ENCODE measurements at regions not wholly inside any gene's neighbourhood (a gene's known extent, or its start where the extent isn't known, plus 50 kb on each side); places are given as distances from the start of the nearest gene placed in this dataset.

- TF ChIP-seq ZNF592 (IDR thresholded peaks at IDR 0.05) = no peak
- no peak for TF ChIP-seq USF2 (IDR thresholded peaks at IDR 0.05; ENCODE audit: borderline replicate concordance, low read depth, low read length)
Measured at GRCh38 chr2:239670463-239671120, 269.8 kb upstream of the HDAC4 start (continued).

- ChIA-PET CTCF (no interaction called here), SMC1A (ENCODE audit: uncharacterized antibody, unreplicated experiment) (no interaction called here), RAD21 (ENCODE audit: unreplicated experiment) (no interaction called here), POLR2A (no interaction called here)
- no peak overlapping the region for H3K4me2 ChIP-seq (ENCODE audit: control insufficient read depth, insufficient read depth)
- no peak overlapping the region for H2AFZ ChIP-seq (ENCODE audit: control insufficient read depth, low read depth, low read length)
- no peaks in the 10 kb centered on the region for H4K20me1 ChIP-seq (ENCODE audit: control insufficient read depth, insufficient read depth)
- BruUV-seq (replicated peaks) = no TSS peak
- H3K27ac ChIP-seq (ENCODE audit: control insufficient read depth, insufficient read depth) = no peak overlapping the region
- intact Hi-C loops (cut with micrococcal nuclease; ENCODE audit: unreplicated experiment) (no loop called here), in situ Hi-C loops (cut with MboI) (no loop called here)
- H3K36me3 ChIP-seq (ENCODE audit: control insufficient read depth in 2 of 2, insufficient read depth in 2 of 2, low read length in 1 of 2) = no peaks in the 10 kb centered on the region
- FAIRE-seq (no peak), DNase-seq (ENCODE audit: low read depth, low spot score) (no peak), ATAC-seq (no peak)
- 25% methylated on average over 17 of the region's 17 CpGs for WGBS (ENCODE audit: insufficient coverage, insufficient replicate concordance, low lambda C conversion rate, missing lambda C conversion rate)
- no peak overlapping the region for H3K4me3 ChIP-seq
- H3K9me3 ChIP-seq (replicated peaks; ENCODE audit: control insufficient read depth, insufficient read depth, low read length) = no peaks in the 10 kb centered on the region
- no peak overlapping the region for H3K9ac ChIP-seq (ENCODE audit: control insufficient read depth, insufficient read depth, low read length)
- no peaks in the 10 kb centered on the region for H3K4me1 ChIP-seq (ENCODE audit: control insufficient read depth, insufficient read depth, low read length)
- H3K27me3 ChIP-seq (replicated peaks in 1 of 2; ENCODE audit: control insufficient read depth in 2 of 2, insufficient read depth in 2 of 2, low read length in 1 of 2) = no peaks in the 10 kb centered on the region; a peak in 1 of 4 replicates
- H3K79me2 ChIP-seq (ENCODE audit: control insufficient read depth, insufficient read depth, low read length) = no peaks in the 10 kb centered on the region
- no peak for TF ChIP-seq RAD21 (IDR thresholded peaks at IDR 0.05; ENCODE audit: insufficient read depth, low read depth, low read length)
- no peak for TF ChIP-seq TCF3 (IDR thresholded peaks at IDR 0.05; ENCODE audit: borderline replicate concordance, insufficient read depth, low read depth, low read length)
- no peak for TF ChIP-seq SUZ12 (IDR thresholded peaks at IDR 0.05; ENCODE audit: unreplicated experiment)
- TF ChIP-seq IKZF2 (IDR thresholded peaks at IDR 0.05) = no peak
- TF ChIP-seq SUPT20H (IDR thresholded peaks at IDR 0.05; ENCODE audit: borderline replicate concordance, control insufficient read depth, low read depth, low read length) = no peak
- no peak for TF ChIP-seq GATAD2B (conservative IDR thresholded peaks at IDR 0.05; ENCODE audit: low read depth)
- TF ChIP-seq USF2 (IDR thresholded peaks at IDR 0.05; ENCODE audit: borderline replicate concordance, low read depth, low read length) = no peak
- TF ChIP-seq NR2F1 (conservative IDR thresholded peaks at IDR 0.05) = no peak
- no peak for TF ChIP-seq SPI1 (IDR thresholded peaks at IDR 0.05; ENCODE audit: borderline replicate concordance, insufficient read depth, low read depth, low read length)
- TF ChIP-seq SREBF2 (IDR thresholded peaks at IDR 0.05; ENCODE audit: low read length) = no peak
- TF ChIP-seq CBX3 (IDR thresholded peaks at IDR 0.05; ENCODE audit: borderline replicate concordance, low read depth) = no peak
- TF ChIP-seq STAT1 (conservative IDR thresholded peaks at IDR 0.05) = no peak
- TF ChIP-seq PAX8 (IDR thresholded peaks at IDR 0.05) = no peak
Measured at GRCh38 chr2:239669899-239670460, 269.2 kb upstream of the HDAC4 start.

Data from GM12878 (cell line).